Stimulated activated naive CD8-positive, alpha-beta T cell treated with anti-CD3 and anti-CD28 coated beads, Interleukin-15, amount 100 ng/mL, for 72 hours (primary cell): ENCODE measurements at regions not wholly inside any gene's neighbourhood (a gene's known extent, or its start where the extent isn't known, plus 50 kb on each side); places are given as distances from the start of the nearest gene placed in this dataset.
A peak's percentile ranks its signal among the peaks of the same experiment; 100 is the strongest.
"Not testable (repeated sequence)": the region's sequence is repeated elsewhere in the genome, so short reads cannot be mapped to it uniquely, and the experiment has no call there.

Experiments used
- ATAC-seq: fragments of 150-1000 bp; cut with Tn5 transposase; 2 replicates; pipeline ENCODE4 v1.10.0; 2021; ENCODE audit warnings: mild to moderate bottlenecking, moderate library complexity
- DNase-seq, 2 donors: peaks; one replicate each; pipeline ENCODE4 v3.0.0; 2021 to 2022
- H3K27ac Mint-ChIP-seq, 2 donors: one replicate each; pipeline ENCODE4 v1.8.0; 2022; ENCODE audit warnings: mild to moderate bottlenecking in 2 of 2, mixed read lengths in 2 of 2, moderate library complexity in 2 of 2
- H3K27me3 Mint-ChIP-seq: one replicate; pipeline ENCODE4 v1.8.0; 2022; ENCODE audit warnings: mixed read lengths
- H3K4me1 Mint-ChIP-seq: one replicate; pipeline ENCODE4 v1.8.0; 2022; ENCODE audit warnings: mild to moderate bottlenecking, mixed read lengths
- H3K4me3 Mint-ChIP-seq, 2 donors: one replicate each; pipeline ENCODE4 v1.8.0; 2022; ENCODE audit warnings: mild to moderate bottlenecking in 2 of 2, mixed read lengths in 2 of 2, moderate library complexity in 1 of 2
- H3K9me3 Mint-ChIP-seq, 2 donors: one replicate each; pipeline ENCODE4 v1.8.0; 2022; ENCODE audit warnings: mixed read lengths in 2 of 2

- Mint-ChIP-seq H3K27me3 (no peaks in the 10 kb centered on the region), H3K4me1 (no peaks in the 10 kb centered on the region), H3K4me3 (no peak overlapping the region), H3K27ac (no peak overlapping the region), H3K9me3 (peaks cover 0 to 24% of the 10 kb centered on the region in 2 donors)
- DNase-seq (no peak), ATAC-seq (no peak)
Observed at GRCh38 chr11:92024788-92025187, 199.8 kb upstream of the FAT3 start.

GRCh38 chr11:92022499-92022898, 202.1 kb upstream of the FAT3 start:
- no peaks in the 10 kb centered on the region for H3K27me3 Mint-ChIP-seq
- ATAC-seq (no peak), DNase-seq (no peak)
- peaks cover 0 to 41% of the 10 kb centered on the region in 2 donors for H3K9me3 Mint-ChIP-seq
- H3K4me3 Mint-ChIP-seq, result no peak overlapping the region
- no peak overlapping the region for H3K27ac Mint-ChIP-seq
- H3K4me1 Mint-ChIP-seq, result no peaks in the 10 kb centered on the region

- DNase-seq, result no peak
- ATAC-seq, result no peak
- no peaks in the 10 kb centered on the region for H3K4me1 Mint-ChIP-seq
- no peak overlapping the region for H3K4me3 Mint-ChIP-seq
- H3K27me3 Mint-ChIP-seq, result no peaks in the 10 kb centered on the region
- H3K9me3 Mint-ChIP-seq, result peaks cover 12 to 35% of the 10 kb centered on the region in 2 donors
- H3K27ac Mint-ChIP-seq, result no peak overlapping the region
Observed at GRCh38 chr11:92018332-92018731, 206.3 kb upstream of the FAT3 start.

- H3K27ac Mint-ChIP-seq, result no peak overlapping the region
- no peak for ATAC-seq
Observed at GRCh38 chr11:92008249-92008648, 216.4 kb upstream of the FAT3 start.

GRCh38 chr11:92002568-92002967, 222.1 kb upstream of the FAT3 start:
- DNase-seq (no peak), ATAC-seq (no peak)
- H3K9me3 Mint-ChIP-seq, result peaks cover 0 to 4% of the 10 kb centered on the region in 2 donors
- no peak overlapping the region for H3K4me3 Mint-ChIP-seq
- no peaks in the 10 kb centered on the region for H3K27me3 Mint-ChIP-seq
- no peak overlapping the region for H3K27ac Mint-ChIP-seq
- H3K4me1 Mint-ChIP-seq, result no peaks in the 10 kb centered on the region

More at GRCh38 chr11:92008249-92008648, 216.4 kb upstream of the FAT3 start:
- Mint-ChIP-seq H3K4me1 (no peaks in the 10 kb centered on the region), H3K4me3 (no peak overlapping the region), H3K9me3 (peaks cover 6 to 7% of the 10 kb centered on the region in 2 donors), H3K27me3 (no peaks in the 10 kb centered on the region)
- DNase-seq, result no peak

- H3K27me3 Mint-ChIP-seq, result no peaks in the 10 kb centered on the region
- peaks cover 0 to 4% of the 10 kb centered on the region in 2 donors for H3K9me3 Mint-ChIP-seq
- no peak overlapping the region for H3K4me3 Mint-ChIP-seq
- H3K27ac Mint-ChIP-seq, result no peak overlapping the region
- no peaks in the 10 kb centered on the region for H3K4me1 Mint-ChIP-seq
- DNase-seq, result no peak
- no peak for ATAC-seq
Observed at GRCh38 chr11:91998481-91998880, 226.1 kb upstream of the FAT3 start.

- no peaks in the 10 kb centered on the region for H3K27me3 Mint-ChIP-seq
- peaks cover 0 to 4% of the 10 kb centered on the region in 2 donors for H3K9me3 Mint-ChIP-seq
- ATAC-seq (no peak), DNase-seq (no peak)
- no peak overlapping the region for H3K27ac Mint-ChIP-seq
- H3K4me1 Mint-ChIP-seq, result no peaks in the 10 kb centered on the region
- no peak overlapping the region for H3K4me3 Mint-ChIP-seq
Observed at GRCh38 chr11:91997226-91997625, 227.4 kb upstream of the FAT3 start.

GRCh38 chr11:91996526-91996925, 228.1 kb upstream of the FAT3 start:
- no peak for DNase-seq
- H3K27me3 Mint-ChIP-seq, result no peaks in the 10 kb centered on the region
- H3K4me1 Mint-ChIP-seq, result no peaks in the 10 kb centered on the region
- H3K9me3 Mint-ChIP-seq, result peaks cover 0 to 4% of the 10 kb centered on the region in 2 donors
- H3K4me3 Mint-ChIP-seq, result no peak overlapping the region
- no peak for ATAC-seq
- H3K27ac Mint-ChIP-seq, result no peak overlapping the region

GRCh38 chr11:91988443-91988842, 236.2 kb upstream of the FAT3 start:
- H3K27ac Mint-ChIP-seq, H3K27me3 Mint-ChIP-seq, H3K4me1 Mint-ChIP-seq, DNase-seq, H3K4me3 Mint-ChIP-seq, ATAC-seq: not testable (repeated sequence)
- peaks cover 0 to 18% of the 10 kb centered on the region in 2 donors for H3K9me3 Mint-ChIP-seq

GRCh38 chr11:91986218-91986617, 238.4 kb upstream of the FAT3 start:
- Mint-ChIP-seq H3K9me3 (peaks cover 0 to 18% of the 10 kb centered on the region in 2 donors), H3K4me1 (no peaks in the 10 kb centered on the region), H3K4me3 (no peak overlapping the region), H3K27ac (no peak overlapping the region), H3K27me3 (no peaks in the 10 kb centered on the region)
- ATAC-seq, result no peak
- no peak for DNase-seq

- ATAC-seq (no peak), DNase-seq (no peak)
- no peaks in the 10 kb centered on the region for H3K27me3 Mint-ChIP-seq
- no peak overlapping the region for H3K4me3 Mint-ChIP-seq
- H3K4me1 Mint-ChIP-seq, result no peaks in the 10 kb centered on the region
- H3K27ac Mint-ChIP-seq, result no peak overlapping the region
- peaks cover 0 to 18% of the 10 kb centered on the region in 2 donors for H3K9me3 Mint-ChIP-seq
Observed at GRCh38 chr11:91984033-91984584, 240.5 kb upstream of the FAT3 start.

GRCh38 chr11:91981995-91982394, 242.6 kb upstream of the FAT3 start:
- H3K27ac Mint-ChIP-seq, result peak overlapping the region in 1 of 2 donors; percentile 42
- no peaks in the 10 kb centered on the region for H3K27me3 Mint-ChIP-seq
- ATAC-seq (no peak), DNase-seq (no peak)
- H3K4me3 Mint-ChIP-seq, result no peak overlapping the region
- H3K9me3 Mint-ChIP-seq, result peaks cover 0 to 11% of the 10 kb centered on the region in 2 donors
- H3K4me1 Mint-ChIP-seq, result no peaks in the 10 kb centered on the region

GRCh38 chr11:91979775-91980174, 244.8 kb upstream of the FAT3 start:
- no peaks in the 10 kb centered on the region for H3K27me3 Mint-ChIP-seq
- DNase-seq, result no peak
- H3K4me3 Mint-ChIP-seq, result no peak overlapping the region
- H3K4me1 Mint-ChIP-seq, result no peaks in the 10 kb centered on the region
- ATAC-seq, result no peak
- H3K27ac Mint-ChIP-seq, result no peak overlapping the region
- H3K9me3 Mint-ChIP-seq, result peaks cover 0 to 9% of the 10 kb centered on the region in 2 donors

- Mint-ChIP-seq H3K9me3 (peaks cover 0 to 9% of the 10 kb centered on the region in 2 donors), H3K4me3 (no peak overlapping the region), H3K27me3 (no peaks in the 10 kb centered on the region), H3K4me1 (no peaks in the 10 kb centered on the region), H3K27ac (no peak overlapping the region)
- DNase-seq (no peak), ATAC-seq (no peak)
Observed at GRCh38 chr11:91978747-91979146, 245.9 kb upstream of the FAT3 start.

GRCh38 chr11:91972665-91973266, 251.9 kb upstream of the FAT3 start:
- Mint-ChIP-seq H3K27me3 (no peaks in the 10 kb centered on the region), H3K4me3 (no peak overlapping the region), H3K27ac (no peak overlapping the region), H3K9me3 (peaks cover 4 to 23% of the 10 kb centered on the region in 2 donors), H3K4me1 (no peaks in the 10 kb centered on the region)
- ATAC-seq (no peak), DNase-seq (no peak)

- Mint-ChIP-seq H3K4me3 (no peak overlapping the region), H3K27ac (no peak overlapping the region), H3K27me3 (no peaks in the 10 kb centered on the region), H3K4me1 (no peaks in the 10 kb centered on the region), H3K9me3 (peaks cover 8 to 14% of the 10 kb centered on the region in 2 donors)
- ATAC-seq (no peak), DNase-seq (no peak)
Observed at GRCh38 chr11:91970624-91971023, 254.0 kb upstream of the FAT3 start.

GRCh38 chr11:91969486-91969885, 255.1 kb upstream of the FAT3 start:
- H3K27ac Mint-ChIP-seq, result no peak overlapping the region
- H3K27me3 Mint-ChIP-seq, result no peaks in the 10 kb centered on the region
- peaks cover 13 to 15% of the 10 kb centered on the region in 2 donors for H3K9me3 Mint-ChIP-seq
- H3K4me3 Mint-ChIP-seq, result no peak overlapping the region
- no peak for ATAC-seq
- no peaks in the 10 kb centered on the region for H3K4me1 Mint-ChIP-seq
- no peak for DNase-seq
